HPDE6-E6E7 (cell line): ENCODE measurements at regions not wholly inside any gene's neighbourhood (a gene's known extent, or its start where the extent isn't known, plus 50 kb on each side); places are given as distances from the start of the nearest gene placed in this dataset.
"Not testable (repeated sequence)": the region's sequence is repeated elsewhere in the genome, so short reads cannot be mapped to it uniquely, and the experiment has no call there.

ENCODE experiments used
- DNase-seq: peaks from one replicate; pipeline ENCODE4 v3.0.0; 2011; ENCODE audit warnings: missing footprints; ENCODE audit errors: extremely low spot score

GRCh38 chr9:17083258-17083657 lies 51.6 kb upstream of the CNTLN start:
- no peak for DNase-seq

GRCh38 chr9:17082343-17083064 lies 52.3 kb upstream of the CNTLN start:
- DNase-seq: no peak

GRCh38 chr9:17081814-17082213 lies 53.0 kb upstream of the CNTLN start:
- DNase-seq: no peak

DNA sequence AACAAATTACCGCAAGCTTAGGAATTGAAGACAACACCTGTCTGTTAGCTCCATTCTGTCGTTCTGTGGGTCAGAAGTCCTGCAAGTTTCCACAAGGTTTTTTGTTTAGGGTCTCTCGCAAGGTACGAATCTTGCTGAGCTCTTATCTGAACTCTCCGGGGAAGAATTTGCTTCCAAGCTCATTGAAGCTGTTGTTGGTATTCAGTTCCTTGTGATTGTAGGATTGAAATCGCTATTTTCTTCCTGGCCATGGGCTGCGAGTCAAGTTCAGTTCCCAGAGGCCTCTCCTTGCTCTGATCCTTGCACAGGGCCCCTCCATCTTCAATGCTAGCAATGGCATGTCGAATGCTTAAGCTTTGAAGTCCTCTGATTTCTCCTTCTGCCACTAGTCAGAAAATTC lies 53.5 kb upstream of the CNTLN start:
- DNase-seq: no peak

GRCh38 chr9:17075758-17076485 lies 58.9 kb upstream of the CNTLN start:
- DNase-seq: no peak

DNA sequence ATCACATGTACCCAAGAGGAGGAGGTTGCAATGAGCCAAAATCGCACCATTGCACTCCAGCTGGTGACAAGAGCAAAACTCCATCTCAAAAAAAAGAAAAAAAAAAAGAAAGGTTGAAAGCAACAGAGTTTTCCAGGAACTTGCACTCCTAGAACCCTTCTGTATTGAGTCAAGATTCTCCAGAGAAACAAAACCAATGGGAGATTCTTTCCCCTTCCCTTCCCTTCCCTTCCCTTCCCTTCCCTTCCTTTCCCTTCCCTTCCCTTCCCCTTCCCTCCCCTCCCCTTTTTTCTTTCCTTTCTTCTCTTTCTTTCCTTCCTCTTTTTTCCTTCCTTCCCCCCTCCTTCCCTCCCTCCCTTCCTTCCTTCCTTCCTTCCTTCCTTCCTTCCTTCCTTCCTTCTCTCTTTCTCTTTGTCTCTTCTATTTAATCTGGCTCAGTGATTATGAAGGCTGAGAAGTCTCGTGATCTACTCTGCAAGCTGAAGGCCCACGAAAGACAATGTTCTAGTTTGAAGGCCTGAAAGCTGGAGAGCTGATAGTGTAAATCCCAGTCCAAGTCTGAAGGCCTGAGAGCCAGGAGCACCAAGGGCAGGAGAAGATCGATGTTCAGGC lies 59.6 kb upstream of the CNTLN start:
- no peak for DNase-seq

DNA sequence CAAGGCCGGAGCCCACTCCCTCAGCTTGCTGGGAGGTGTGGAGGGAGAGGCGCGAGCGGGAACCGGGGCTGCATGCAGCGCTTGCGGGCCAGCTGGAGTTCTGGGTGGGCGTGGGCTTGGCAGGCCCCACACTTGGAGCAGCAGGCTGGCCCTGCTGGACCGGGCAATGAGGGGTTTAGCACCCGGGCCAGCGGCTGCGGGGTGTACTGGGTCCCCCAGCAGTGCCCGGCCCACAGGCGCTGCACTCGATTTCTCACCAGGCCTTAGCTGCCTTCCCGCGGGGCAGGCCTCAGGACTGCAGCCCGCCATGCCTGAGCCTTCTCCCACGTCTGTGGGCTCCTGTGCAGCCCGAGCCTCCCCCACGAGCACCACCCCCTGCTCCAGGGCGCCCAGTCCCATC lies 62.3 kb upstream of the CNTLN start:
- DNase-seq: not testable (repeated sequence)

GRCh38 chr9:17068671-17069070 lies 66.2 kb upstream of the CNTLN start:
- no peak for DNase-seq

DNA sequence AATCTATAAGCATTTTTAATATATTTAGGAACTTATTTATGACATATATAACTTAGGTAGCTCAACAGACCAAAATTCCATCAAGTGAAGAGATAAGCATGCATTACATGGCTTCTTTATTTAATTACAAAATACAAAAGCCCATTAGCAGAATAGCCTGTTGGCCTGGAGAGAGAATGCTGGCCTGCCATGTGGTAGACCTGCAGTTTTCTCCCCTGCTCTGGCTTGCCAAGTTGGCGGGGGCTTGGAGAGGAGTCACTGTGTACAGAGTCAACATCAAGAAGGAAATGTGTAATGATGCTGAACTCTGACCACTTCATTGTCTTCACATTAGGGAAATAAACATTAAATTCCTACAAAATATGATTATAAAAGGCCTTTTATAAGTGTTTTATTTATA lies 69.8 kb upstream of the CNTLN start:
- DNase-seq: no peak

GRCh38 chr9:17064558-17064957 lies 70.3 kb upstream of the CNTLN start:
- DNase-seq: no peak

GRCh38 chr9:17063535-17064135 lies 71.2 kb upstream of the CNTLN start:
- peak; percentile 23 for DNase-seq

DNA sequence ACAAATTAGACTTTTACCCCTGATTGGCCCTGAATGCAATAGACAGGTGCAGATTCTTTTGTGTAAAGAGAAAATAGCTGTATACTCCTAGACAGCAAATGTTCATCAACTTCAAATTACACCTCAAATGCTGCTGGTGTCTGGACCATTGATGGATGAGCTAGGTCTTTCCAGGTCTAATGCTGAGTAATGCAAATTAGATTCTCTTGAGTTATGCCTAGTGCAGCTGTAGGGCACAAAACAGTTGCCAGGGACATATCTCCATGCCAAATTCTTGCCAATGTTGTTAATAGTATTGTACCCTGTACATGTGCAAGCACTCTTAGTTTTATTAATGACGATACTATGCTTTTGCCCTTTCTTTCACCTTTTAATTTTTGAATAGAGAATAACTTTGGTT lies 72.3 kb upstream of the CNTLN start:
- no peak for DNase-seq

DNA sequence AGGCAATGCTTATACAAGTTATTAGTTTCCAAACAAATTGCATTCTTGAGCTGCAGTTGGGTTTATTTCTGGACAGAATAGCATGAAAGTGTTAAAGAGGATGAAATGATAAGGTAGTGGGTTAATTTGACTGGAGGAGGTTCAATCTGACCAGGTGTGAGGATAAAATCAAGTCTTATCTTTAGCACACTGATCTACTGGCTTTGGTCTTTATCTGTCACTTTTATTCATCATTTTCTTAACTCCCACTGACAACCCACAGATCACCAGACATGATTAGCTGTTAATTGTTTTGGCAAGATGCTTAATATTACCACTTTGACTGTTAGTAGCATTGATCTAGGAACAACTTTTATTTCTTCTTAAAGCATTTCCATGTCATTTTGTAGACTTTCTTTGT lies 74.4 kb upstream of the CNTLN start:
- no peak for DNase-seq

DNA sequence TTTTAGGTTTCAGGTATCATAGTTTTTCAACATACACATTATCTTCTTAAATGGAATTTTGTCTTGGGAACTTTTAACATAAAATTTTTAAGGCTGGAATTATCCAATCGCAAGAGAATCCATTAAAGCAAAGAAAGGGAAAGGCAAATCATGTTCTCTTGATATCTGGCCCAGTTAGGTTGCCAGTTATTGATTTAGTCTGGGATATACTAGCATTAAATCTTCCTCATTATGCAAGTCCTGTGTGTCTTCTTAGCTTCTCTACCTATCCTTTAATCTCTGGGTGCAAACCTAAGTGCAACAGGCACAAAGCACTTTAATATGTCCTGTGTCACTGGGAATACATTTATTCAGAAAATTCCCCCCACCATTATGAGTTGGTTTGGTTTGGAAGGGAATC lies 75.4 kb upstream of the CNTLN start:
- no peak for DNase-seq

DNA sequence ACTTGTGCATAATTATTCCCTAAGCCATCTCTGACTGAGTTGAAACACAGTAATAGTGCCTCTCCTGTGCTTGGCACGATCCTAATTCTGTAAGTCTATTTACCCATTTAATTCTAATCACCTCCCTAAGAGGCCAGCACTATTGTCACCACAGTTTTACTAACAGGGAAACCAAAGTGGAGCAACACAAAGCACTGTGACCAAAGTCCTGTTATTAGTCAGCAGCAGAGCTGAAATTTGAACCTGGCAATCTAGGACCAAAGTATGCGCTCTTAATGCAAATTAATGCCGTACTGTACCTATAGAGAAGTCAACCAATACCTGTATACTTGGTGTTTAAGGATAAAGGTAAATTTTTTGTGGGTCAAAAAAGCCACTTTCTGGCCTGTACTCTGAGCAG lies 77.1 kb upstream of the CNTLN start:
- DNase-seq: no peak

- no peak for DNase-seq
These were observed 82.2 kb upstream of the CNTLN start for GRCh38 chr9:17052626-17053025.

- no peak for DNase-seq
These were observed 89.4 kb upstream of the CNTLN start for GRCh38 chr9:17045381-17045940.

DNA sequence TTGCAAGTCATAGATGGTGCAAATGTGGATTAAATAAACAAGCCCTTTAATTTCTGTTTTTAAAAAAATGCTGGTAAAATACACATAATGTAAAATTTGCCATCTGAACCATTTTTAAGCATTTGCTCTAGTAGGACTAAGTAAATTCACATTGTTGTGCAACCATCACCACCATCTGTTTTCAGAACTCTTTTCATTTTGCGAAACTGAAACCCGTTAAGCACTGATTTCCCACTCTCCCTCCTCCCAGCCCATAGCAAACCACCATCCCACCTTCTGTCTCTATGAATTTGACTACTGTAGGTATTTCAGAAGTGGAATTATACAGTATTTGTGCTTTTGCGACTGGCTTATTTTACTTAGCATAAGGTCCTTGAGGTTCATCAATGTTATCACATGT lies 103.3 kb upstream of the CNTLN start:
- no peak for DNase-seq

DNA sequence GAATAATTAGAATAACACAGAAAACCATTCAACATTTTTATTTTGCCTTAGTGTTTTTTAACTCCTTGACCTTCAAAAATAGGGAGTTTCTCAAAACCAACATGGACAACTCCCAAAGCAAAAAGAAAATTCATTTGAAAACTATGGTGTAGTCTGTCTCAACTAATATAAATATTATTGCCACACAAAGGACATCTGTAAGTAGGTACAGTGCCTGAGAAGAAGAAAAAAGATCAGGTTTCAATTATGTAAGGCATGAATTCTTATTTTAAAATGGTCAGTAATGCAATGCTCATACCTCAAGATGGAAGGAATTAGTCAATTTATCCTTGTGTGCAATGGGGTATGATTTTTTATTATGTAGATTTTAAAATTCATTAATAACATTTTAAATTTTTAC lies 109.6 kb upstream of the CNTLN start:
- no peak for DNase-seq

DNA sequence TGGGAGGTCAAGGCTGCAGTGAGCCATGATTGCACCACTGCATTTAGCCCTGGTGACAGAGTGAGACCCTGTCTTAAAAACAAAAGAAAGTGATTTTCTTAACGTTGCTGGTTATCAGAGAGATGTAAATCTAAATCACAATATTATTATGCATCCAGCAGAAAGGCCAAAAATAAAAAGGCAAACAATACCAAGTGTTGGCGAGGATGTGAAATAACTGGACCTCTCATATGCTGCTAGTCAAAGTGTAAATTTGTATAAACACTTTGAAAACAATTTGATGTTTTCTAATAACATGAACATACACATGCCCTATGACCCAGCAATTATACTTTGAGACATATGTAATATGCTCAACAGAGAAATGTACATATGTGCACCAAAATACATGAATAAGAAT lies 110.7 kb upstream of the CNTLN start:
- DNase-seq: no peak

GRCh38 chr9:17021387-17021970 lies 113.4 kb upstream of the CNTLN start:
- no peak for DNase-seq

GRCh38 chr9:17019398-17019797 lies 115.4 kb upstream of the CNTLN start:
- no peak for DNase-seq
